CD14-positive monocyte (primary cell): ENCODE measurements at regions not wholly inside any gene's neighbourhood (a gene's known extent, or its start where the extent isn't known, plus 50 kb on each side); places are given as distances from the start of the nearest gene placed in this dataset.

Source experiments
- DNase-seq, 3 donors: peaks; one replicate each; pipeline ENCODE4 v3.0.0-alpha.2; 2011 to 2022
- H2AFZ ChIP-seq: 2 replicates; pipeline ENCODE4 v1.6.0; 2012; ENCODE audit warnings: mild to moderate bottlenecking, low read depth, low read length, inconsistent platforms; ENCODE audit not compliant: insufficient read depth, poor library complexity, severe bottlenecking
- H3K27ac ChIP-seq, 2 donors: 1 replicate in 1 of 2; 2 replicates in 1 of 2; pipeline ENCODE4 v1.5.1; 2012 to 2013; ENCODE audit warnings: low read length in 2 of 2, control low read depth in 1 of 2, inconsistent platforms in 1 of 2, low read depth in 1 of 2, mild to moderate bottlenecking in 1 of 2
- H3K27me3 ChIP-seq, 2 donors: one replicate each; pipeline versions ENCODE4 v1.6.0 to v1.6.1; 2011 to 2013; ENCODE audit warnings: low read length in 2 of 2; ENCODE audit not compliant: control insufficient read depth in 2 of 2, insufficient read depth in 2 of 2
- H3K36me3 ChIP-seq, 2 donors: replicated peaks in 1 of 2; 1 replicate in 1 of 2; 2 replicates in 1 of 2; pipeline versions ENCODE4 v1.5.1 to v1.6.1; 2012 to 2013; ENCODE audit warnings: low read length in 2 of 2, control low read depth in 1 of 2, inconsistent platforms in 1 of 2, mild to moderate bottlenecking in 1 of 2; ENCODE audit not compliant: insufficient read depth in 2 of 2, control insufficient read depth in 1 of 2
- H3K4me1 ChIP-seq, 2 donors: 1 replicate in 1 of 2; 2 replicates in 1 of 2; pipeline versions ENCODE4 v1.5.1 to v1.6.1; 2012 to 2013; ENCODE audit warnings: low read length in 2 of 2, control low read depth in 1 of 2, inconsistent platforms in 1 of 2, mild to moderate bottlenecking in 1 of 2, moderate library complexity in 1 of 2; ENCODE audit not compliant: insufficient read depth in 2 of 2, control insufficient read depth in 1 of 2
- H3K4me2 ChIP-seq: replicated peaks from 2 replicates; pipeline ENCODE3; 2012; ENCODE audit warnings: low read length, moderate library complexity, mild to moderate bottlenecking; ENCODE audit not compliant: poor library complexity, severe bottlenecking; ENCODE audit errors: extremely low read depth
- H3K4me3 ChIP-seq, 3 experiments: fragments of 200-600 bp in 1 of 3; sonication (generic) in 1 of 3; replicated peaks in 1 of 3; 1 replicate in 2 of 3; 2 replicates in 1 of 3; pipeline ENCODE4 v1.5.1; 2011 to 2013; ENCODE audit warnings: low read length in 3 of 3, mild to moderate bottlenecking in 3 of 3, control low read depth in 2 of 3, low read depth in 2 of 3, inconsistent platforms in 1 of 3, moderate library complexity in 1 of 3
- H3K79me2 ChIP-seq: 2 replicates; pipeline ENCODE4 v1.6.0; 2012; ENCODE audit warnings: mild to moderate bottlenecking, control low read depth, inconsistent platforms, low read length, moderate library complexity; ENCODE audit not compliant: insufficient read depth
- H3K9ac ChIP-seq: 2 replicates; pipeline ENCODE4 v1.6.0; 2017; ENCODE audit warnings: low read length, mild to moderate bottlenecking; ENCODE audit not compliant: insufficient read depth, poor library complexity, severe bottlenecking
- H3K9me3 ChIP-seq, 2 donors: replicated peaks in 1 of 2; 1 replicate in 1 of 2; 2 replicates in 1 of 2; pipeline versions ENCODE4 v1.5.1 to v1.6.1; 2012 to 2013; ENCODE audit warnings: low read length in 2 of 2, control low read depth in 1 of 2; ENCODE audit not compliant: control insufficient read depth in 1 of 2, insufficient read depth in 1 of 2
- H4K20me1 ChIP-seq: 2 replicates; pipeline ENCODE4 v1.6.0; 2012; ENCODE audit warnings: mild to moderate bottlenecking, low read length, control low read depth, moderate library complexity; ENCODE audit not compliant: insufficient read depth
- H3K27ac Mint-ChIP-seq, 7 donors: one replicate each; pipeline ENCODE4 v1.8.0; 2020; ENCODE audit warnings: mild to moderate bottlenecking in 7 of 7, mixed read lengths in 7 of 7, moderate library complexity in 6 of 7, inconsistent platforms in 2 of 7
- H3K27me3 Mint-ChIP-seq, 3 donors: one replicate each; pipeline ENCODE4 v1.8.0; 2021 to 2022; ENCODE audit warnings: low read depth in 3 of 3, mild to moderate bottlenecking in 3 of 3, mixed read lengths in 3 of 3, moderate library complexity in 3 of 3, inconsistent platforms in 1 of 3
- H3K36me3 Mint-ChIP-seq, 2 donors: one replicate each; pipeline ENCODE4 v1.8.0; 2020; ENCODE audit warnings: mixed read lengths in 2 of 2, inconsistent platforms in 1 of 2, mild to moderate bottlenecking in 1 of 2
- H3K4me1 Mint-ChIP-seq: one replicate; pipeline ENCODE4 v1.8.0; 2020; ENCODE audit warnings: mild to moderate bottlenecking, mixed read lengths
- H3K4me3 Mint-ChIP-seq, 2 donors: one replicate each; pipeline ENCODE4 v1.8.0; 2020; ENCODE audit warnings: mild to moderate bottlenecking in 2 of 2, mixed read lengths in 2 of 2, moderate library complexity in 1 of 2
- H3K9me3 Mint-ChIP-seq, 7 donors: one replicate each; pipeline ENCODE4 v1.8.0; 2020 to 2022; ENCODE audit warnings: mixed read lengths in 7 of 7, mild to moderate bottlenecking in 6 of 7, moderate library complexity in 6 of 7, inconsistent platforms in 2 of 7
- WGBS: methylation state at CpG from one replicate; pipeline ENCODE4 v1.1.5; 2013; ENCODE audit warnings: missing lambda C conversion rate; ENCODE audit not compliant: insufficient coverage; 5-methylcytosine and 5-hydroxymethylcytosine counted together
- intact Hi-C, 2 donors: fragments of 100-400 bp; cut with micrococcal nuclease; formaldehyde crosslinking; loops; one replicate each; pipeline versions ENCODE4 v1.15.0 to v1.15.1; 2023
- TF ChIP-seq, protein P1 (sequence below): fragments of 200-600 bp; IDR thresholded peaks from one replicate; pipeline ENCODE4 v1.8.0; 2022; ENCODE audit warnings: antibody characterized with exemption, mild to moderate bottlenecking

DNA sequence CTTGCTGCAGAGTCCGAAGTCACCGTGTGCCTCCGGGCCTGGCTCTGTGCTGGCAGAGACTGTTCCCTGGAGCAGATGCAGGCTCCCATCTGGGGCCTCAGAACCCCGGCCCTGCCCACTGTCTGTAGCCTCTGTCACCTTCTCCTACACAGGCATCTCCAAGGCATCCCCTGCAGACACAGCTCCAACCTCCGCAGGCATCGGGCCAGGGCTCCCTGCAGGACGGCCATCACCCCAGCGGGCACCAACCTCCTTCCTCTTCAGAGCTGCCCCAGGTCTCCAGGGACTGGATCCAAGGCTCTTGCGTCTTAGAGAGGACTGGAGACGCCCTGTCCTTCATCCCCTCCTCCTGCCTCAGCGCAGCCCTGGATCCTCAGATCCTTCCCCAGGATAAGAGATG, 69.9 kb upstream of the MYL10 start:
- H3K79me2 ChIP-seq: no peaks in the 10 kb centered on the region
- no peak overlapping the region for H3K27ac ChIP-seq
- no peaks in the 10 kb centered on the region for H3K27me3 ChIP-seq
- no peak overlapping the region for H2AFZ ChIP-seq
- no peak overlapping the region for H3K4me3 Mint-ChIP-seq
- intact Hi-C loops: no loop called here
- DNase-seq: no peak
- H3K9me3 Mint-ChIP-seq: no peaks in the 10 kb centered on the region
- TF ChIP-seq, protein P1, sequence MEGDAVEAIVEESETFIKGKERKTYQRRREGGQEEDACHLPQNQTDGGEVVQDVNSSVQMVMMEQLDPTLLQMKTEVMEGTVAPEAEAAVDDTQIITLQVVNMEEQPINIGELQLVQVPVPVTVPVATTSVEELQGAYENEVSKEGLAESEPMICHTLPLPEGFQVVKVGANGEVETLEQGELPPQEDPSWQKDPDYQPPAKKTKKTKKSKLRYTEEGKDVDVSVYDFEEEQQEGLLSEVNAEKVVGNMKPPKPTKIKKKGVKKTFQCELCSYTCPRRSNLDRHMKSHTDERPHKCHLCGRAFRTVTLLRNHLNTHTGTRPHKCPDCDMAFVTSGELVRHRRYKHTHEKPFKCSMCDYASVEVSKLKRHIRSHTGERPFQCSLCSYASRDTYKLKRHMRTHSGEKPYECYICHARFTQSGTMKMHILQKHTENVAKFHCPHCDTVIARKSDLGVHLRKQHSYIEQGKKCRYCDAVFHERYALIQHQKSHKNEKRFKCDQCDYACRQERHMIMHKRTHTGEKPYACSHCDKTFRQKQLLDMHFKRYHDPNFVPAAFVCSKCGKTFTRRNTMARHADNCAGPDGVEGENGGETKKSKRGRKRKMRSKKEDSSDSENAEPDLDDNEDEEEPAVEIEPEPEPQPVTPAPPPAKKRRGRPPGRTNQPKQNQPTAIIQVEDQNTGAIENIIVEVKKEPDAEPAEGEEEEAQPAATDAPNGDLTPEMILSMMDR: no peak
- peak overlapping the region in 1 of 7 donors; percentile 13 for H3K27ac Mint-ChIP-seq
- H3K9ac ChIP-seq: no peak overlapping the region
- H3K4me3 ChIP-seq: no peak overlapping the region
- no peaks in the 10 kb centered on the region for H3K36me3 ChIP-seq
- no peaks in the 10 kb centered on the region for H4K20me1 ChIP-seq
- no peaks in the 10 kb centered on the region for H3K9me3 ChIP-seq
- no peaks in the 10 kb centered on the region for H3K4me1 Mint-ChIP-seq
- no peaks in the 10 kb centered on the region for H3K36me3 Mint-ChIP-seq
- H3K4me2 ChIP-seq: no peak overlapping the region
- WGBS: 100% methylated on average over 6 of the region's 11 CpGs
- H3K27me3 Mint-ChIP-seq: peaks cover 0 to 7% (median 6%) of the 10 kb centered on the region in 3 donors
- no peaks in the 10 kb centered on the region for H3K4me1 ChIP-seq

DNA sequence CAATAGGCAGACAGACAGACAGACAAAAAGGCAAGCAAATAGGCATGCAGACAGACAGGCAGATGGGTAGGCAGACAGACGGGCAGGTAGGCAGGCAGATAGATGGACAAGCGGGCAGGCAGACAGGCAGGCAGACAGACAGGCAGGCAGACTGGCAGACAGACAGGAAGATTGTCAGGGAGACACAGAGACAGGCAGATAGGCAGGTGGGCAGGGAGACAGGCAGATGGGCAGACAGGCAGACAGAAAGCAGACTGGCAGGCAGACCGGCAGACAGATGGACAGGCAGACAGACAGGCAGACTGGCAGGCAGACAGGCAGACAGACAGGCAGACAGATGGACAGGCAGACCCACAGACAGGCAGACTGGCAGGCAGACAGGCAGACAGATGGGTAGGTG, 70.3 kb upstream of the MYL10 start:
- no peaks in the 10 kb centered on the region for H3K4me1 ChIP-seq
- H3K27ac ChIP-seq: no peak overlapping the region
- DNase-seq: no peak
- H2AFZ ChIP-seq: no peak overlapping the region
- H3K9me3 ChIP-seq: no peaks in the 10 kb centered on the region
- H3K9me3 Mint-ChIP-seq: no peaks in the 10 kb centered on the region
- H4K20me1 ChIP-seq: no peaks in the 10 kb centered on the region
- H3K27me3 ChIP-seq: no peaks in the 10 kb centered on the region
- H3K36me3 Mint-ChIP-seq: no peaks in the 10 kb centered on the region
- intact Hi-C loops: no loop called here
- H3K36me3 ChIP-seq: no peaks in the 10 kb centered on the region
- peaks cover 0 to 7% (median 6%) of the 10 kb centered on the region in 3 donors for H3K27me3 Mint-ChIP-seq
- peak overlapping the region in 2 of 7 donors; percentile 13 to 63 for H3K27ac Mint-ChIP-seq
- H3K9ac ChIP-seq: no peak overlapping the region
- 100% methylated on average over 3 of the region's 3 CpGs for WGBS
- H3K4me3 Mint-ChIP-seq: no peak overlapping the region
- H3K79me2 ChIP-seq: no peaks in the 10 kb centered on the region
- TF ChIP-seq, protein P1: no peak
- no peaks in the 10 kb centered on the region for H3K4me1 Mint-ChIP-seq
- H3K4me3 ChIP-seq: no peak overlapping the region
- no peak overlapping the region for H3K4me2 ChIP-seq
